ENCODE measurements at regions not wholly inside any gene's neighbourhood (a gene's known extent, or its start where the extent isn't known, plus 50 kb on each side); places are given as distances from the start of the nearest gene placed in this dataset.

DNA sequence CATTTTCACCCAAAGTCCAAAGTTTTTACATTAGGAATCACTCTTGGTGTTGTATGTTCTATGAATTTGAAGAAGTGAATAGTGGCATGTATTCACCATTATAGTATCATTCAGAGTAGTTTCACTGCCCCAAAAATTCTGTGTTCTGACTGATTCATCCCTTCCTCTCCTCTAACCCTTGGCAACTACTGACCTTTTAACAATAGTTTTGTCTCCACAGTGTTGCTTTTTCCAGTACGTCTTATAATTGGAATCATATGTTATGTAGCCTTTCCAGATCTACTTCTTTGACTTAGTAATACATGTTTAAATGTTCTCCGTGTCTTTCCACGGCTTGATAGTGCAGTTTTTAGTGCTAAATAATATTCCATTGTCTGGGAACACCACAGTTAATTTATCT is 379.0 kb upstream of the SGO1 start:
- Histone ChIP-seq H3K4me1 (ENCODE audit: control insufficient read depth, insufficient read depth, low read length) (no peaks in the 10 kb centered on the region), H3K14ac (replicated peaks; ENCODE audit: low read depth, low read length) (no peak overlapping the region), H3K9me1 (ENCODE audit: insufficient read depth, low read length) (no peaks in the 10 kb centered on the region), H3K9me3 (ENCODE audit: control insufficient read depth, insufficient read depth, low read length) (no peaks in the 10 kb centered on the region), H3K79me1 (ENCODE audit: low read depth in 1 of 2, low read length in 2 of 2) (no peaks in the 10 kb centered on the region), H3K4me3 (ENCODE audit: insufficient read depth, low read depth, low read length) (no peak overlapping the region), H4K5ac (ENCODE audit: low read depth, low read length) (no peak overlapping the region), H2AFZ (replicated peaks; ENCODE audit: low read length, poor library complexity) (no peak overlapping the region), H4K8ac (ENCODE audit: low read depth in 2 of 2, low read length in 2 of 2) (no peak overlapping the region), H2AK5ac (ENCODE audit: low read depth, low read length) (no peak overlapping the region), H2BK120ac (ENCODE audit: low read depth, low read length) (no peak overlapping the region), H3K18ac (ENCODE audit: low read depth, low read length) (no peak overlapping the region), H3K23ac (ENCODE audit: low read depth, low read length) (no peak overlapping the region), H3K4me2 (ENCODE audit: low read depth, low read length) (no peak overlapping the region), H3K56ac (ENCODE audit: extremely low read depth, insufficient read depth, low read length) (no peak overlapping the region), H2BK15ac (ENCODE audit: low read depth, low read length) (no peak overlapping the region), H2AK9ac (replicated peaks; ENCODE audit: low read depth, low read length, poor library complexity) (no peak overlapping the region), H3K9ac (ENCODE audit: low read depth, low read length) (no peak overlapping the region), H3K36me3 (ENCODE audit: control insufficient read depth, insufficient read depth, low read length) (no peaks in the 10 kb centered on the region), H2BK20ac (ENCODE audit: low read depth, low read length) (no peak overlapping the region), H4K91ac (ENCODE audit: insufficient read depth, low read depth, low read length) (no peak overlapping the region), H2BK5ac (ENCODE audit: low read depth, low read length, poor library complexity, severe bottlenecking) (no peak overlapping the region), H3K4ac (ENCODE audit: low read depth, low read length) (no peak overlapping the region), H4K20me1 (ENCODE audit: insufficient read depth, low read length) (no peaks in the 10 kb centered on the region), H3K27ac (ENCODE audit: insufficient read depth, low read length) (no peak overlapping the region), H3K27me3 (ENCODE audit: control insufficient read depth, insufficient read depth, low read length) (no peaks in the 10 kb centered on the region)
- no peak for DNase-seq
- no TSS peak for BruUV-seq (replicated peaks)
- intact Hi-C loops (cut with micrococcal nuclease) = no loop called here
- dilution Hi-C loops (cut with HindIII; ENCODE audit: low sequenced_read_pairs, unreplicated experiment) = no loop called here
- POLR2A ChIA-PET (ENCODE audit: unreplicated experiment) = no interaction called here
- in situ Hi-C loops (cut with MboI; ENCODE audit: low sequenced_read_pairs) = no loop called here
- WGBS, 2 experiments (ENCODE audit: extremely low coverage in 2 of 2, insufficient read length in 1 of 2) = no CpG with 5 or more reads among the region's 3 CpGs
- no peak for ATAC-seq (ENCODE audit: low read depth)
- TF ChIP-seq CHD1 (IDR thresholded peaks at IDR 0.05; ENCODE audit: low read depth, low read length) (no peak), MXI1 (IDR thresholded peaks at IDR 0.05; ENCODE audit: borderline replicate concordance, low read depth, low read length) (no peak), POLR2A (IDR thresholded peaks at IDR 0.05; ENCODE audit: low read depth, low read length) (no peak), CEBPB (IDR thresholded peaks at IDR 0.05; ENCODE audit: low read depth, low read length) (no peak), FOS (IDR thresholded peaks at IDR 0.05; ENCODE audit: low read depth, low read length) (no peak), MAFK (IDR thresholded peaks at IDR 0.05; ENCODE audit: low read depth, low read length) (no peak), MAZ (IDR thresholded peaks at IDR 0.05; ENCODE audit: borderline replicate concordance, low read depth, low read length) (no peak), RCOR1 (IDR thresholded peaks at IDR 0.05; ENCODE audit: insufficient replicate concordance, low read length) (no peak), RFX5 (IDR thresholded peaks at IDR 0.05; ENCODE audit: low read depth, low read length) (no peak), NFE2L2 (IDR thresholded peaks at IDR 0.05; ENCODE audit: low read depth, low read length) (no peak), RAD21 (IDR thresholded peaks at IDR 0.05; ENCODE audit: low read length) (no peak), BHLHE40 (IDR thresholded peaks at IDR 0.05; ENCODE audit: low read depth, low read length) (no peak), SMC3 (IDR thresholded peaks at IDR 0.05; ENCODE audit: low read depth, low read length) (no peak)
- TF ChIP-seq, protein P1, sequence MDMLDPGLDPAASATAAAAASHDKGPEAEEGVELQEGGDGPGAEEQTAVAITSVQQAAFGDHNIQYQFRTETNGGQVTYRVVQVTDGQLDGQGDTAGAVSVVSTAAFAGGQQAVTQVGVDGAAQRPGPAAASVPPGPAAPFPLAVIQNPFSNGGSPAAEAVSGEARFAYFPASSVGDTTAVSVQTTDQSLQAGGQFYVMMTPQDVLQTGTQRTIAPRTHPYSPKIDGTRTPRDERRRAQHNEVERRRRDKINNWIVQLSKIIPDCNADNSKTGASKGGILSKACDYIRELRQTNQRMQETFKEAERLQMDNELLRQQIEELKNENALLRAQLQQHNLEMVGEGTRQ (IDR thresholded peaks at IDR 0.05; ENCODE audit: low read depth, low read length) = no peak
- TF ChIP-seq, protein P2, sequence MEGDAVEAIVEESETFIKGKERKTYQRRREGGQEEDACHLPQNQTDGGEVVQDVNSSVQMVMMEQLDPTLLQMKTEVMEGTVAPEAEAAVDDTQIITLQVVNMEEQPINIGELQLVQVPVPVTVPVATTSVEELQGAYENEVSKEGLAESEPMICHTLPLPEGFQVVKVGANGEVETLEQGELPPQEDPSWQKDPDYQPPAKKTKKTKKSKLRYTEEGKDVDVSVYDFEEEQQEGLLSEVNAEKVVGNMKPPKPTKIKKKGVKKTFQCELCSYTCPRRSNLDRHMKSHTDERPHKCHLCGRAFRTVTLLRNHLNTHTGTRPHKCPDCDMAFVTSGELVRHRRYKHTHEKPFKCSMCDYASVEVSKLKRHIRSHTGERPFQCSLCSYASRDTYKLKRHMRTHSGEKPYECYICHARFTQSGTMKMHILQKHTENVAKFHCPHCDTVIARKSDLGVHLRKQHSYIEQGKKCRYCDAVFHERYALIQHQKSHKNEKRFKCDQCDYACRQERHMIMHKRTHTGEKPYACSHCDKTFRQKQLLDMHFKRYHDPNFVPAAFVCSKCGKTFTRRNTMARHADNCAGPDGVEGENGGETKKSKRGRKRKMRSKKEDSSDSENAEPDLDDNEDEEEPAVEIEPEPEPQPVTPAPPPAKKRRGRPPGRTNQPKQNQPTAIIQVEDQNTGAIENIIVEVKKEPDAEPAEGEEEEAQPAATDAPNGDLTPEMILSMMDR (conservative IDR thresholded peaks at IDR 0.05; ENCODE audit: low read depth, low read length) = no peak
- TF ChIP-seq, protein P3, sequence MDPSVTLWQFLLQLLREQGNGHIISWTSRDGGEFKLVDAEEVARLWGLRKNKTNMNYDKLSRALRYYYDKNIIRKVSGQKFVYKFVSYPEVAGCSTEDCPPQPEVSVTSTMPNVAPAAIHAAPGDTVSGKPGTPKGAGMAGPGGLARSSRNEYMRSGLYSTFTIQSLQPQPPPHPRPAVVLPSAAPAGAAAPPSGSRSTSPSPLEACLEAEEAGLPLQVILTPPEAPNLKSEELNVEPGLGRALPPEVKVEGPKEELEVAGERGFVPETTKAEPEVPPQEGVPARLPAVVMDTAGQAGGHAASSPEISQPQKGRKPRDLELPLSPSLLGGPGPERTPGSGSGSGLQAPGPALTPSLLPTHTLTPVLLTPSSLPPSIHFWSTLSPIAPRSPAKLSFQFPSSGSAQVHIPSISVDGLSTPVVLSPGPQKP (IDR thresholded peaks at IDR 0.05; ENCODE audit: borderline replicate concordance, low read depth, low read length) = no peak
- CTCF ChIA-PET = no interaction called here
